ENCODE measurements at regions not wholly inside any gene's neighbourhood (a gene's known extent, or its start where the extent isn't known, plus 50 kb on each side); places are given as distances from the start of the nearest gene placed in this dataset.
A peak's percentile ranks its signal among the peaks of the same experiment; 100 is the strongest.

DNA sequence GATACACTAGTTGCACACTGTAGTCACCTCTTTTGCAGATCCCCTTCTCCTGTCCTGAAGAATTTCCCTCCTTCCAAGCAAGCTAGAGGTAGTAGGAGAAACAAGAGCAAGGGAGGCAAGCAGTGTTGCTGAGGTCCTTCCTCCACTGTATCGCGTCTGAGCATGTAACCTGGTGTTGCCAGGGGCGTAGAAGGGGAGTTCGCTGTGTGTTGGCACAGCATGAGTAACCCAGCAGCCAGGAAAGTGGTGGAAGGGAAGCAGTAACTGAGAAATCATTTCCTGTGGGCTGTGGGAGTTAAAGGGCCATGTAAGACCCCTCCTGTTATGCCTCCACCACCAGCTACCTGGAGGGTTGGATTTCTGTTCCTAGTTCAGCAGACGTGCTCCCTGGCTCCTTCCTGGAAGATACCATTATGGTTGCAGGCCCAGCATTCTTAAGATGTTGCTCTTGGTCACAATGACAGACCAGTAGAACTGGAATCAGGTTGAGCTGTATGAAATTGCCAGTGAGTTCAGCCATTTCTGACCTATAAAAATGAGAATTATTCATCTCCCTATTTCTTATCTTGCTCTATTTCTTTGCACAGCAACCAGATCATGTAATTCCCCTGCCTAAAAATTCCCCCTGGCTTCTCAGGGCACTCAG lies 215.3 kb upstream of the TOPAZ1 start:
- H3K4me2 ChIP-seq (ENCODE audit: control insufficient read depth, extremely low read depth, insufficient read depth, low read depth, low read length) = peak overlapping the region; percentile 54
- no peaks in the 10 kb centered on the region for H3K36me3 ChIP-seq (ENCODE audit: control insufficient read depth in 2 of 2, extremely low read depth in 1 of 2, insufficient read depth in 2 of 2, low read length in 2 of 2)

DNA sequence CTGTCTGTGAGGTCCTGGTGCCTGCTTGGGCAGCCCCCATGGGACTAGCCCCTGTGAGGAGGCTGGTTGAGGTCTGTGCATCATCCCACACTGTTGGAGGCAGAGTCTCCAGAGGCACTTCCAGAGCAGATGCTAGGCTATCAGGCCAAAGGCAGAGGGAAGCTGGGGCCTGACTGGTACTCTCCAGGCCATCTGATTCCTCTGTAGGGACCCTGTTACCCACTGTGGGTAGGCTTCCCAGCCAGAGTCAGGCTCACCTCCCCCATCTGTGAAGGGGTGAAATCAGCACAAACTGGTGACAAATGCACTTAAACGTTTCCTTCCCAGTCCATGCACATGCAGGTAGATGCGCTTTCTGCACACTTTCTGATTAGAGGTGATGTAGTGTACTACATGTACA lies 212.6 kb upstream of the TOPAZ1 start:
- no peaks in the 10 kb centered on the region for H4K20me1 ChIP-seq (ENCODE audit: control insufficient read depth, extremely low read depth, insufficient read depth, low read length)
- H3K79me2 ChIP-seq (ENCODE audit: control insufficient read depth, insufficient read depth, low read length) = no peaks in the 10 kb centered on the region
- no peak overlapping the region for H3K9ac ChIP-seq (ENCODE audit: control insufficient read depth, extremely low read depth, insufficient read depth, low read length)
- H3K9me3 ChIP-seq (ENCODE audit: control insufficient read depth, low read depth, low read length) = no peaks in the 10 kb centered on the region
- H3K4me2 ChIP-seq (ENCODE audit: control insufficient read depth, extremely low read depth, insufficient read depth, low read depth, low read length) = no peak overlapping the region
- DNase-seq (ENCODE audit: low read depth, low spot score) = no peak
- no peaks in the 10 kb centered on the region for H3K36me3 ChIP-seq (ENCODE audit: control insufficient read depth in 2 of 2, extremely low read depth in 1 of 2, insufficient read depth in 2 of 2, low read length in 2 of 2)
- dilution Hi-C loops (cut with MboI; ENCODE audit: extremely low pct_ligation_motif_present, low sequenced_read_pairs) = no loop called here
- peaks cover 15% of the 10 kb centered on the region for H3K4me1 ChIP-seq (ENCODE audit: control insufficient read depth, extremely low read depth, insufficient read depth, low read length)
- TF ChIP-seq, protein P1, sequence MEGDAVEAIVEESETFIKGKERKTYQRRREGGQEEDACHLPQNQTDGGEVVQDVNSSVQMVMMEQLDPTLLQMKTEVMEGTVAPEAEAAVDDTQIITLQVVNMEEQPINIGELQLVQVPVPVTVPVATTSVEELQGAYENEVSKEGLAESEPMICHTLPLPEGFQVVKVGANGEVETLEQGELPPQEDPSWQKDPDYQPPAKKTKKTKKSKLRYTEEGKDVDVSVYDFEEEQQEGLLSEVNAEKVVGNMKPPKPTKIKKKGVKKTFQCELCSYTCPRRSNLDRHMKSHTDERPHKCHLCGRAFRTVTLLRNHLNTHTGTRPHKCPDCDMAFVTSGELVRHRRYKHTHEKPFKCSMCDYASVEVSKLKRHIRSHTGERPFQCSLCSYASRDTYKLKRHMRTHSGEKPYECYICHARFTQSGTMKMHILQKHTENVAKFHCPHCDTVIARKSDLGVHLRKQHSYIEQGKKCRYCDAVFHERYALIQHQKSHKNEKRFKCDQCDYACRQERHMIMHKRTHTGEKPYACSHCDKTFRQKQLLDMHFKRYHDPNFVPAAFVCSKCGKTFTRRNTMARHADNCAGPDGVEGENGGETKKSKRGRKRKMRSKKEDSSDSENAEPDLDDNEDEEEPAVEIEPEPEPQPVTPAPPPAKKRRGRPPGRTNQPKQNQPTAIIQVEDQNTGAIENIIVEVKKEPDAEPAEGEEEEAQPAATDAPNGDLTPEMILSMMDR (optimal IDR thresholded peaks at IDR 0.05 in 1 of 3, IDR thresholded peaks at IDR 0.05 in 1 of 3, conservative IDR thresholded peaks at IDR 0.05 in 1 of 3; ENCODE audit: extremely low read depth in 1 of 3, insufficient read depth in 2 of 3, low read length in 3 of 3) = no peak
- no peaks in the 10 kb centered on the region for H3K9me1 ChIP-seq (ENCODE audit: control insufficient read depth, extremely low read depth, insufficient read depth, low read length)
- H2AFZ ChIP-seq (ENCODE audit: control insufficient read depth, low read length) = no peak overlapping the region
- H3K27me3 ChIP-seq (ENCODE audit: control insufficient read depth, extremely low read depth, insufficient read depth, low read length) = no peaks in the 10 kb centered on the region
- H3K27ac ChIP-seq (ENCODE audit: control insufficient read depth, insufficient read depth, low read length) = no peak overlapping the region
- no peak for FAIRE-seq
- H3K4me3 ChIP-seq (ENCODE audit: control insufficient read depth in 2 of 3, extremely low read depth in 1 of 3, insufficient read depth in 2 of 3, low read depth in 1 of 3, low read length in 3 of 3) = no peak overlapping the region

More for the DNA sequence above, 215.3 kb upstream of the TOPAZ1 start:
- H3K9ac ChIP-seq (ENCODE audit: control insufficient read depth, extremely low read depth, insufficient read depth, low read length) = no peak overlapping the region
- no peak for TF ChIP-seq EZH2 (IDR thresholded peaks at IDR 0.05; ENCODE audit: low read length)
- TF ChIP-seq, protein P1 (optimal IDR thresholded peaks at IDR 0.05 in 1 of 3, IDR thresholded peaks at IDR 0.05 in 1 of 3, conservative IDR thresholded peaks at IDR 0.05 in 1 of 3; ENCODE audit: extremely low read depth in 1 of 3, insufficient read depth in 2 of 3, low read length in 3 of 3) = no peak
- no peaks in the 10 kb centered on the region for H3K9me3 ChIP-seq (ENCODE audit: control insufficient read depth, low read depth, low read length)
- dilution Hi-C loops (cut with MboI; ENCODE audit: extremely low pct_ligation_motif_present, low sequenced_read_pairs) = no loop called here
- peak overlapping the region; percentile 56 for H2AFZ ChIP-seq (ENCODE audit: control insufficient read depth, low read length)
- no peak for DNase-seq (ENCODE audit: low read depth, low spot score)
- H3K79me2 ChIP-seq (ENCODE audit: control insufficient read depth, insufficient read depth, low read length) = no peaks in the 10 kb centered on the region
- H3K4me1 ChIP-seq (ENCODE audit: control insufficient read depth, extremely low read depth, insufficient read depth, low read length) = peaks cover 15% of the 10 kb centered on the region
- no peak overlapping the region for H3K4me3 ChIP-seq (ENCODE audit: control insufficient read depth in 2 of 3, extremely low read depth in 1 of 3, insufficient read depth in 2 of 3, low read depth in 1 of 3, low read length in 3 of 3)
- peaks cover 10% of the 10 kb centered on the region for H3K27me3 ChIP-seq (ENCODE audit: control insufficient read depth, extremely low read depth, insufficient read depth, low read length)
- no peaks in the 10 kb centered on the region for H3K9me1 ChIP-seq (ENCODE audit: control insufficient read depth, extremely low read depth, insufficient read depth, low read length)
- H3K27ac ChIP-seq (ENCODE audit: control insufficient read depth, insufficient read depth, low read length) = no peak overlapping the region
- no peaks in the 10 kb centered on the region for H4K20me1 ChIP-seq (ENCODE audit: control insufficient read depth, extremely low read depth, insufficient read depth, low read length)
- peak; percentile 72 for FAIRE-seq

All from keratinocyte (primary cell).